ENCODE measurements at regions not wholly inside any gene's neighbourhood (a gene's known extent, or its start where the extent isn't known, plus 50 kb on each side); places are given as distances from the start of the nearest gene placed in this dataset.

DNA sequence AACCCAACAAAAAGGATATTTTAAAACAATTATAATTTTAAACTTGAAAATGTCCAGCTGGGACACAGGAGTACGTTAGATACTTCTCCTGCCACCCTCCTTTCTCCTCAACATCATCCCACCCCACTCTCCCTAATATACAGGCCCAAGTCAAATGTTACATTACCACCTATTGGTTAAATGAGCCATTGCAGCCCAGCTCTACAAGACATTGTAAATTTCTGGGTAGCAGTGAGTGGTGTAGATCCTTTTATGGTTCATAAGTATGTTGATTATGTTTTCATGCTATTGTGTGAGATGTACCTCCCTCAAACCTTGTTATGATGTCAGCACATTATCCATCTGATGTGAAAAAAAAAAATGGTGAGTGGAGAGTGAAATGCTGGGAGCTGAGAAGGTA lies 187.1 kb upstream of the BCOR start:
- no peaks in the 10 kb centered on the region for H3K9me3 ChIP-seq
- H3K4me1 ChIP-seq, result no peaks in the 10 kb centered on the region
- no peak overlapping the region for H3K27ac ChIP-seq
- TF ChIP-seq POLR2A (IDR thresholded peaks at IDR 0.05), result no peak
- TF ChIP-seq, protein P1, sequence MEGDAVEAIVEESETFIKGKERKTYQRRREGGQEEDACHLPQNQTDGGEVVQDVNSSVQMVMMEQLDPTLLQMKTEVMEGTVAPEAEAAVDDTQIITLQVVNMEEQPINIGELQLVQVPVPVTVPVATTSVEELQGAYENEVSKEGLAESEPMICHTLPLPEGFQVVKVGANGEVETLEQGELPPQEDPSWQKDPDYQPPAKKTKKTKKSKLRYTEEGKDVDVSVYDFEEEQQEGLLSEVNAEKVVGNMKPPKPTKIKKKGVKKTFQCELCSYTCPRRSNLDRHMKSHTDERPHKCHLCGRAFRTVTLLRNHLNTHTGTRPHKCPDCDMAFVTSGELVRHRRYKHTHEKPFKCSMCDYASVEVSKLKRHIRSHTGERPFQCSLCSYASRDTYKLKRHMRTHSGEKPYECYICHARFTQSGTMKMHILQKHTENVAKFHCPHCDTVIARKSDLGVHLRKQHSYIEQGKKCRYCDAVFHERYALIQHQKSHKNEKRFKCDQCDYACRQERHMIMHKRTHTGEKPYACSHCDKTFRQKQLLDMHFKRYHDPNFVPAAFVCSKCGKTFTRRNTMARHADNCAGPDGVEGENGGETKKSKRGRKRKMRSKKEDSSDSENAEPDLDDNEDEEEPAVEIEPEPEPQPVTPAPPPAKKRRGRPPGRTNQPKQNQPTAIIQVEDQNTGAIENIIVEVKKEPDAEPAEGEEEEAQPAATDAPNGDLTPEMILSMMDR (IDR thresholded peaks at IDR 0.05), result no peak
- DNase-seq, result no peak
- H3K27me3 ChIP-seq, result no peaks in the 10 kb centered on the region
- H3K4me3 ChIP-seq, result no peak overlapping the region
- intact Hi-C loops (cut with DNase I; ENCODE audit: low total_unique reads), result no loop called here
- H3K36me3 ChIP-seq, result no peaks in the 10 kb centered on the region

DNA sequence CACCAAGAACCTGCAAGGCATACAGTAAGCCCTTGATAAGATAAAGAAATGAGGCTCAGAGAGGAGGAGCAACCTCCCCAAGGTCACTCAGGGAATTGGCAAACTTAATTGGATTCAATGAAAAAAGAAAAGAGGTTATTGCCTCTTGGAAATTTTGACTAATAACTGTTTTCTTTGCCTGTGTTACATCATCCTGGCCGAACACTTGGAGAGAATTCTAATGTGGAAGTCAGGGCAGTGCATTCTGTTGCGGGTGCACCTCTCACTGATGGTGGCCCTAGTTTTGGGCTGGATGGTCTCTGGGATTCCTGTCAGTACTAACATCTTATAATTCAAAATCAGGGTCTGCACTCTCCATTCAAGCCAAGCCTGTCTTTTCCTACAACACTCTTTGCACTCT lies 186.2 kb upstream of the BCOR start:
- H3K4me1 ChIP-seq, result no peaks in the 10 kb centered on the region
- H3K27me3 ChIP-seq, result no peaks in the 10 kb centered on the region
- no peaks in the 10 kb centered on the region for H3K9me3 ChIP-seq
- intact Hi-C loops (cut with DNase I; ENCODE audit: low total_unique reads), result no loop called here
- TF ChIP-seq POLR2A (IDR thresholded peaks at IDR 0.05), result no peak
- TF ChIP-seq, protein P1 (IDR thresholded peaks at IDR 0.05), result no peak
- H3K36me3 ChIP-seq, result no peaks in the 10 kb centered on the region
- H3K4me3 ChIP-seq, result no peak overlapping the region
- H3K27ac ChIP-seq, result peak overlapping the region in 1 of 2 donors; percentile 64
- DNase-seq, result no peak

DNA sequence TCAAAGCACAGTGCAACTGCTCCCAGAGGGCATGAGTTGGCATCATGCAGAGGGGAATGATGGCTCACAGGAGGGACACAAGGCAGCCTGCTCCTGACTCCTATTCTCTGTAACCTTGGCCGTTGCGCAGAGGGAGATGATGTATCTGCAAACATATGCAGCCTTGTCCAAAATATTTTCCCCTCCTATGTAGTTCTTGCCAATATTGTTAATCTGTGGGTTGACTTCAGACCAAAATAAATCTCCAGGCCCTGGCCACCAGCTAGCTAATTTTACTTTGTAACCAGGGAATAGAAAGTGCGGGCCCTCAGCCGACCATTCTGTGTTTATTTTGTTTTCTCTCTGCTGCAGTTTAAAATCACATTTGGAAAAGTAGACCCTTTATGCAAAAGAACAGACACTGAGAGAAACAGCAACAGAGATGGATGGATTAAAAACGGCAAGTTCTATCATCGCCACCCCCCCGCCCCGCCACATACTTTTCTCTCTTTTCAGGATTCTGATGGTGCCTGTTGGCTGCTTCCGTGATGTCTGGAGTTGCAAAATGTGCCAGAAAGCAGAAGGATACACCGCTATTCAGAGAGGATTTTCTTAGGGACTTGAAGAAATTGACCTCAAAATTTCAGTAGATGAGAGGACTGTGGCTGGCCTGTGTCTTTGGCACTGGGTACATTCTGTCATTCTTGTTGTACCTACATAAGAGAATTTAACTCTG lies 185.3 kb upstream of the BCOR start:
- peak in 1 of 2 donors; percentile 28 for DNase-seq
- TF ChIP-seq, protein P1 (IDR thresholded peaks at IDR 0.05), result no peak
- TF ChIP-seq POLR2A (IDR thresholded peaks at IDR 0.05), result no peak
- Histone ChIP-seq H3K36me3 (no peaks in the 10 kb centered on the region), H3K27ac (peak overlapping the region; percentile 27 to 64), H3K4me3 (no peak overlapping the region), H3K27me3 (no peaks in the 10 kb centered on the region), H3K4me1 (no peaks in the 10 kb centered on the region), H3K9me3 (no peaks in the 10 kb centered on the region)
- intact Hi-C loops (cut with DNase I; ENCODE audit: low total_unique reads), result no loop called here

DNA sequence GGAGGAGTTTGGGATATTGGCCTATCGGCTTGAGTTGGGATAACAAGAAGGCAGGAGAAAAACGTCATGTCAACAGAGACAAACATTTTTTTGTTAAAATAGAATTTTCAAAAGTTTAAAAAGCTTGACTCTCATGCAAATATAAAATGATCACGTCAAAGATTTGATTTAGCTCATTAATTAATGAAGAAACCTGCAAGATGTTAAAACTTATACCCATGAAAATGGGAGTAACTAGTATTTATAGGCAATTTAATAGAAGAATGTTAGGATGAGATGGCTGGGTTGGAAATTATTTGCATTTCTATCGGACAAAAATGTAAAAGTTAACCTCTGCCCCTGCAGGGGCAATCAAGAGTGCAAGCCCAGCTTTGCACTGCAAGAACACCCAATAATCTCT lies 184.6 kb upstream of the BCOR start:
- no peak overlapping the region for H3K4me3 ChIP-seq
- TF ChIP-seq, protein P1 (IDR thresholded peaks at IDR 0.05), result no peak
- no peak for TF ChIP-seq POLR2A (IDR thresholded peaks at IDR 0.05)
- no peaks in the 10 kb centered on the region for H3K27me3 ChIP-seq
- H3K27ac ChIP-seq, result peak overlapping the region; percentile 27 to 64
- H3K4me1 ChIP-seq, result no peaks in the 10 kb centered on the region
- H3K9me3 ChIP-seq, result no peaks in the 10 kb centered on the region
- DNase-seq, result no peak
- intact Hi-C loops (cut with DNase I; ENCODE audit: low total_unique reads), result no loop called here
- no peaks in the 10 kb centered on the region for H3K36me3 ChIP-seq

DNA sequence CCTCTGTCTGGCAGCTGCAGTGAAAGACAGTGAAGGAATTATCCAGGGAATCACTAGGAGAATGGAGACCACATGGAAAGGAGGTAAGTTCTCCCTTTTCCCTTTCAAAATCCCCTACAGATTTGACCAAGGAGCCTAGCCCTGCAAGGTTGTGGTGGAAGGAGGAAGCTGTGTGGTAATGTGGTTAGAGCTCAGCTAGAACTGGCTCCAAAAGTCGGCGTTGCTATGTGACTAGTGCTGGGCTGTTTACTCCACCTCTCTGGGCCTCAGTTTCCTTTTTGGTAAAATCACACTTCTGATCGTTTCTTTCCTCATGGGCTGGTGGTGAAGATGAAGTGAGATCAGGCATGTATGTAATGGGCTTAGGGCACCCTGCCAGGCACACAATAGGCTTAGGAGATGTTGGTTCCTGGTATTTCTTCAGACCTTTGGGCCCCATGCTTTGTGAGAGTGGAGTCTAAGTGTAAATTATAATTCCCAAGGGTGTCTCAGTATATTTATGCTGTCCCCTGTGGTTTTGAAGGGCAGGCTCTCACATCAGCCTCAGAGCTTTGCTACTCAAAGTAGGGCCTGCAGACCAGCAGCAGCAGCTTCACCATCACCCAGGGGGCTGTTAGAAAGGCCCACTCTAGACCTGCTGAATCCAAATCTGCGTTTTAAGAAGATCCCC lies 183.7 kb upstream of the BCOR start:
- TF ChIP-seq POLR2A (IDR thresholded peaks at IDR 0.05), result no peak
- TF ChIP-seq, protein P1 (IDR thresholded peaks at IDR 0.05), result no peak
- no peak for DNase-seq
- Histone ChIP-seq H3K27ac (no peak overlapping the region), H3K4me3 (no peak overlapping the region), H3K36me3 (no peaks in the 10 kb centered on the region), H3K4me1 (no peaks in the 10 kb centered on the region), H3K27me3 (no peaks in the 10 kb centered on the region), H3K9me3 (no peaks in the 10 kb centered on the region)
- intact Hi-C loops (cut with DNase I; ENCODE audit: low total_unique reads), result no loop called here

Measured in uterus (tissue), 3 donors.